DOHH2 (cell line): ENCODE measurements at regions not wholly inside any gene's neighbourhood (a gene's known extent, or its start where the extent isn't known, plus 50 kb on each side); places are given as distances from the start of the nearest gene placed in this dataset.

Source experiments
- H3F3A ChIP-seq: fragments of 200-600 bp; sonication (generic), shearing (Covaris generic); 2 replicates; pipeline ENCODE4 v1.6.0; 2016; ENCODE audit warnings: antibody characterized with exemption, mild to moderate bottlenecking; ENCODE audit not compliant: control insufficient read depth, insufficient read depth
- H3K27ac ChIP-seq: fragments of 200-600 bp; sonication (generic); 2 replicates; pipeline ENCODE4 v1.5.1; 2014; ENCODE audit warnings: low read depth, mild to moderate bottlenecking, low read length, moderate library complexity
- H3K27me3 ChIP-seq: fragments of 200-600 bp; sonication (generic); 2 replicates; pipeline ENCODE4 v1.6.1; 2014; ENCODE audit warnings: mild to moderate bottlenecking, low read length, mixed read lengths; ENCODE audit not compliant: control insufficient read depth
- H3K36me3 ChIP-seq: fragments of 200-600 bp; sonication (generic); 2 replicates; pipeline ENCODE4 v1.6.1; 2014; ENCODE audit warnings: mild to moderate bottlenecking, low read length, moderate library complexity, mixed read lengths; ENCODE audit not compliant: control insufficient read depth
- H3K4me1 ChIP-seq: fragments of 200-600 bp; sonication (generic); 2 replicates; pipeline ENCODE4 v1.6.1; 2014; ENCODE audit warnings: mild to moderate bottlenecking, low read length, mixed read lengths; ENCODE audit not compliant: control insufficient read depth
- H3K4me2 ChIP-seq: fragments of 200-600 bp; sonication (generic); 2 replicates; pipeline ENCODE4 v1.6.0; 2014; ENCODE audit warnings: mild to moderate bottlenecking, low read length, moderate library complexity
- H3K4me3 ChIP-seq: fragments of 200-600 bp; sonication (generic); 2 replicates; pipeline ENCODE4 v1.5.1; 2014; ENCODE audit warnings: mild to moderate bottlenecking, low read length, mixed read lengths
- H3K79me2 ChIP-seq: fragments of 200-600 bp; sonication (generic); 2 replicates; pipeline ENCODE4 v1.6.1; 2014; ENCODE audit warnings: mild to moderate bottlenecking, low read length, mixed read lengths; ENCODE audit not compliant: control insufficient read depth
- H3K9me2 ChIP-seq: fragments of 200-600 bp; sonication (generic); replicated peaks from 2 replicates; pipeline ENCODE4 v1.6.1; 2014; ENCODE audit warnings: mild to moderate bottlenecking, low read length, mixed read lengths; ENCODE audit not compliant: control insufficient read depth
- H3K9me3 ChIP-seq: fragments of 200-600 bp; sonication (generic); 2 replicates; pipeline ENCODE4 v1.6.1; 2014; ENCODE audit warnings: antibody characterized with exemption, low read length, mixed read lengths; ENCODE audit not compliant: control insufficient read depth, insufficient read depth
- H4K20me1 ChIP-seq: fragments of 200-600 bp; sonication (generic); 2 replicates; pipeline ENCODE4 v1.6.0; 2014; ENCODE audit warnings: low read depth, mild to moderate bottlenecking, antibody characterized with exemption, low read length, moderate library complexity; ENCODE audit not compliant: control insufficient read depth, insufficient read depth
- EZH2phosphoT487 ChIP-seq: fragments of 200-600 bp; sonication (generic); IDR thresholded peaks from 2 replicates; pipeline ENCODE4 v1.6.1; 2017; ENCODE audit warnings: borderline replicate concordance, mild to moderate bottlenecking, antibody characterized with exemption, low read length, moderate library complexity, mixed read lengths
- TF ChIP-seq, protein P1 (sequence below): fragments of 200-600 bp; sonication (generic); IDR thresholded peaks from one replicate; pipeline ENCODE4 v1.5.1; 2014; ENCODE audit warnings: antibody characterized with exemption, mild to moderate bottlenecking, low read depth, low read length; ENCODE audit not compliant: poor library complexity, severe bottlenecking

DNA sequence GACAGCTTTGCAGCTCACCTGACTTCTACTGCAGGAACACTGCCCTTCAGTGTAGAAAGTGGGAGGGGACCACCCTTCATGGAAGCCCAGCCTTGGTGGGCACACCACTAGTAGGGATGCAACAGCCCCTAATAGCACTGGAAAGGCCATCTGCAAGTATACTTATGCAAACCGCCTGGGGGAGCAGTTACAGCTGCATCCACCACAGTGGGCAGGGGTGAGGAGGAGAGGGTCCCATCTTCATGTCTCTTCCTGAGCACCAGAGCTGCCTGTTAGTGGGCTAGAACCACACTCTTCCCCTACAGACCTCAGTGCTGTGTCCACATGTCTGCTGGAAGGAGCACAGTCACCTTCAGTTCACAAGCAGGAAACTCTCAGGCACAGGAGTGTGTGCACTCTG, 66.2 kb upstream of the LHX8 start:
- no peak overlapping the region for H3K4me2 ChIP-seq
- no peaks in the 10 kb centered on the region for H3F3A ChIP-seq
- no peaks in the 10 kb centered on the region for H3K36me3 ChIP-seq
- no peaks in the 10 kb centered on the region for H4K20me1 ChIP-seq
- H3K9me3 ChIP-seq = no peaks in the 10 kb centered on the region
- H3K9me2 ChIP-seq = no peaks in the 10 kb centered on the region
- TF ChIP-seq, protein P1, sequence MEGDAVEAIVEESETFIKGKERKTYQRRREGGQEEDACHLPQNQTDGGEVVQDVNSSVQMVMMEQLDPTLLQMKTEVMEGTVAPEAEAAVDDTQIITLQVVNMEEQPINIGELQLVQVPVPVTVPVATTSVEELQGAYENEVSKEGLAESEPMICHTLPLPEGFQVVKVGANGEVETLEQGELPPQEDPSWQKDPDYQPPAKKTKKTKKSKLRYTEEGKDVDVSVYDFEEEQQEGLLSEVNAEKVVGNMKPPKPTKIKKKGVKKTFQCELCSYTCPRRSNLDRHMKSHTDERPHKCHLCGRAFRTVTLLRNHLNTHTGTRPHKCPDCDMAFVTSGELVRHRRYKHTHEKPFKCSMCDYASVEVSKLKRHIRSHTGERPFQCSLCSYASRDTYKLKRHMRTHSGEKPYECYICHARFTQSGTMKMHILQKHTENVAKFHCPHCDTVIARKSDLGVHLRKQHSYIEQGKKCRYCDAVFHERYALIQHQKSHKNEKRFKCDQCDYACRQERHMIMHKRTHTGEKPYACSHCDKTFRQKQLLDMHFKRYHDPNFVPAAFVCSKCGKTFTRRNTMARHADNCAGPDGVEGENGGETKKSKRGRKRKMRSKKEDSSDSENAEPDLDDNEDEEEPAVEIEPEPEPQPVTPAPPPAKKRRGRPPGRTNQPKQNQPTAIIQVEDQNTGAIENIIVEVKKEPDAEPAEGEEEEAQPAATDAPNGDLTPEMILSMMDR = no peak
- no peak for TF ChIP-seq EZH2phosphoT487
- H3K4me3 ChIP-seq = no peak overlapping the region
- no peaks in the 10 kb centered on the region for H3K79me2 ChIP-seq
- no peaks in the 10 kb centered on the region for H3K4me1 ChIP-seq
- H3K27me3 ChIP-seq = no peaks in the 10 kb centered on the region
- H3K27ac ChIP-seq = no peak overlapping the region

DNA sequence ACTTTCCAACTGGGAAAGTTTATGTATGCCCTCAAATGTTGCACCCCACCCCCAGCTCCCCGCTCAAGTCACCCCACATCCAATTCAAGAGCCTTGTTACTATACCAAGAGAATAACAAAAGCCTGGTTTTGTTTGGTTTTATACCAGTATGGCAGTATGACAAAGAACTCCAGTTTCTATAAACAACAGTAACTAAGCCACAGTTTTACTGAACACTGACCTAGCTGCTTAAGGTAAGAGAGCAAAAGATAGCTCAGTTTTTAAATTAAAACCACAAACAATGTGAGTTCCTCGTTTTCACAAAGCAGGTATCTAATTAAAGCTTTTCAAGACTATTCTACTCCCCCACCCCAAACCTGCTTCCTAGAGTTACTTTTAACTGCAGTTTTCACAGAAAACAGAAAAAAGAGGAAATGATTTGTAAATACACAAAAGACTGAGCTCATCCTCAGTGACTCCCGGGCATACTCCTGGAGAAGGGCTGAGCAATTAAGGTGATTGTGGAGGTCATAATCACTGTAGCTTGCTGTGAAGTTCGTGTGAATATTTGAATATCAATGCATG, 59.3 kb upstream of the LHX8 start:
- no peaks in the 10 kb centered on the region for H4K20me1 ChIP-seq
- peaks cover 10% of the 10 kb centered on the region for H3K4me1 ChIP-seq
- H3F3A ChIP-seq = no peaks in the 10 kb centered on the region
- H3K36me3 ChIP-seq = no peaks in the 10 kb centered on the region
- TF ChIP-seq, protein P1 = no peak
- TF ChIP-seq EZH2phosphoT487 = no peak
- peak overlapping the region; percentile 27; the same call in 1 of the 2 replicates for H3K4me2 ChIP-seq
- no peak overlapping the region for H3K4me3 ChIP-seq
- H3K79me2 ChIP-seq = no peaks in the 10 kb centered on the region
- no peaks in the 10 kb centered on the region for H3K9me3 ChIP-seq
- no peak overlapping the region for H3K27ac ChIP-seq
- H3K9me2 ChIP-seq = no peaks in the 10 kb centered on the region
- peaks cover 9% of the 10 kb centered on the region; the same call in 1 of the 2 replicates for H3K27me3 ChIP-seq

DNA sequence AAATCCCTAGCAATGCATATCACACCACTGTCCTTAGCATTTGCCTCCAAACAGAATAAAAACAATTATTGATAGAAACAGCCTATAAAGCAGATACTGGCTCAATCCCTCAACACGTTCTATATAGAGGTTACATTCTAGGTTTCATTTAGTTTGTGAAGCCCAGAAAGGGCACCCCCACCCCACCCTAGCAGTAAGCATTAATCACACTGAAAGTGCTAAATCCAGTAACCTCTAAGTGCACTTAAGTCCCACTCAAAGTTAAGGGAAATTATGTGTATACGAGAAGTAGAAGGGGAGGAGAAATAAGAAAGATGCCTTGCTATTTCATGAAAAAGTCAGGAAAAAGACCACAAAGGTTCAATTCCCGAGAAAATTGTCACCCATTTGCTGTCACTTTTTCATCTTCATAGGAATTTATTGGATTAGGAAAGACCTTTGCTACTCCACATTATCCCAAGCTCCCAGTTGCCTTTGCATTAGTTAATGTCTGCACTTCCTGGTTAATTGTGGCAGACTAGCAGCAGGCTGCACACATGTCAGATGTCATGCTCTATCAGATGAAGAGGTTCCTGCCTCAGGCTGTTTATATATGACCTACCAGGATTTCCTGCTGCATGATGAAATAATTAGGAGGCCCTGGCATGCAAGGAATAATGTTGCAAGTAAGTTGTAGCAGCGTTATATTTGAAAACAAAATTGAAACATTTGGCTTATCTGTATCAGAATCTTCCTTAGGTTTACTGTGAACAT, 54.5 kb upstream of the LHX8 start:
- no peak for TF ChIP-seq EZH2phosphoT487
- TF ChIP-seq, protein P1 = no peak
- Histone ChIP-seq H3K27ac (no peak overlapping the region), H3K4me3 (no peak overlapping the region), H3K27me3 (peaks cover 9% of the 10 kb centered on the region; the same call in 1 of the 2 replicates), H3F3A (no peaks in the 10 kb centered on the region), H3K79me2 (no peaks in the 10 kb centered on the region), H4K20me1 (no peaks in the 10 kb centered on the region), H3K9me3 (no peaks in the 10 kb centered on the region), H3K36me3 (no peaks in the 10 kb centered on the region), H3K4me1 (peaks cover 7% of the 10 kb centered on the region), H3K9me2 (no peaks in the 10 kb centered on the region), H3K4me2 (no peak overlapping the region)
